ENCODE measurements at regions not wholly inside any gene's neighbourhood (a gene's known extent, or its start where the extent isn't known, plus 50 kb on each side); places are given as distances from the start of the nearest gene placed in this dataset.

- Histone ChIP-seq H3K79me2 (ENCODE audit: insufficient read depth) (no peaks in the 10 kb centered on the region), H3K9me2 (no peaks in the 10 kb centered on the region), H3K4me1 (ENCODE audit: control insufficient read depth in 1 of 2, insufficient read depth in 2 of 2, low read depth in 1 of 2, low read length in 1 of 2) (no peaks in the 10 kb centered on the region; a peak in 1 of 4 replicates), H2AFZ (ENCODE audit: low read depth) (no peak overlapping the region), H3F3A (replicated peaks; ENCODE audit: insufficient read depth) (no peaks in the 10 kb centered on the region), H4K20me1 (ENCODE audit: insufficient read depth) (no peaks in the 10 kb centered on the region), H3K4me2 (no peak overlapping the region), H3K4me3 (ENCODE audit: low read depth in 2 of 2, low read length in 1 of 2) (no peak overlapping the region), H3K9me3 (no peaks in the 10 kb centered on the region), H3K36me3 (replicated peaks in 1 of 2; ENCODE audit: control insufficient read depth in 1 of 2, insufficient read depth in 2 of 2, low read length in 1 of 2) (no peaks in the 10 kb centered on the region), H3K27me3 (ENCODE audit: insufficient read depth) (no peaks in the 10 kb centered on the region), H3K9ac (no peak overlapping the region), H3K27ac (ENCODE audit: low read depth in 2 of 2, low read length in 1 of 2) (no peak overlapping the region)
- POLR2A ChIA-PET: no interaction called here
- no peak for DNase-seq
- WGBS (ENCODE audit: low lambda C conversion rate): 46% methylated on average over 6 of the region's 6 CpGs
- TF ChIP-seq POLR2AphosphoS5 (IDR thresholded peaks at IDR 0.05; ENCODE audit: low read depth, low read length) (no peak), FOXM1 (IDR thresholded peaks at IDR 0.05; ENCODE audit: low read depth) (no peak), MEF2A (IDR thresholded peaks at IDR 0.05; ENCODE audit: borderline replicate concordance, low read depth) (no peak)
- TF ChIP-seq, protein P1, sequence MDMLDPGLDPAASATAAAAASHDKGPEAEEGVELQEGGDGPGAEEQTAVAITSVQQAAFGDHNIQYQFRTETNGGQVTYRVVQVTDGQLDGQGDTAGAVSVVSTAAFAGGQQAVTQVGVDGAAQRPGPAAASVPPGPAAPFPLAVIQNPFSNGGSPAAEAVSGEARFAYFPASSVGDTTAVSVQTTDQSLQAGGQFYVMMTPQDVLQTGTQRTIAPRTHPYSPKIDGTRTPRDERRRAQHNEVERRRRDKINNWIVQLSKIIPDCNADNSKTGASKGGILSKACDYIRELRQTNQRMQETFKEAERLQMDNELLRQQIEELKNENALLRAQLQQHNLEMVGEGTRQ (IDR thresholded peaks at IDR 0.05; ENCODE audit: borderline replicate concordance, low read depth, low read length): no peak
- CTCF ChIA-PET: interaction anchor here (1.0 to 4.5 kb wide), 2 partner anchors 13 to 119 kb away, joined by 3 to 13 read pairs; no protein-coding TSS in a partner anchor
These were observed 125.4 kb upstream of the IGSF21 start for GRCh38 chr1:17982197-17982596.

DNA sequence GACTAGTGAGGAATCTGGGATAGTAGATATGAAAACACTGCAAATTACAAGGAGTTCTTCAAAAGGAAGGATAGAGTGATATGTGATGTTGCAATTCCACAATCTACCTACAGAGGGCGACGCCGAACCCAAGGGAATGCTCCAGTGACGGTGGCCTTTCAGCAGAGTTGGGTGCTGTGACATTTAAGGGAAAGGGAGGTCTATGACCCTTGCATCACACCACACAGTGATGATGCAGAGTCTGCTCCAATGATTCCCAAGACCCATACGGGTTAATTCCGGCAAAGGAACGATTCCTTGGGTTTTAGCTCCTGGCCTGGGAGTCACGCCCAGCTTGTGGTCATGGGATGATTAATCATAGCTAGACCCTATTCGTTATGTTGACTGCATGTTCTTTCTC, 123.0 kb upstream of the IGSF21 start:
- TF ChIP-seq RAD21 (IDR thresholded peaks at IDR 0.05; ENCODE audit: low read length) (peak; percentile 65), SMC3 (IDR thresholded peaks at IDR 0.05; ENCODE audit: low read depth, low read length) (peak; percentile 40; the same call in 1 of the 2 replicates), TCF12 (IDR thresholded peaks at IDR 0.05) (no peak)
- TF ChIP-seq, protein P2, sequence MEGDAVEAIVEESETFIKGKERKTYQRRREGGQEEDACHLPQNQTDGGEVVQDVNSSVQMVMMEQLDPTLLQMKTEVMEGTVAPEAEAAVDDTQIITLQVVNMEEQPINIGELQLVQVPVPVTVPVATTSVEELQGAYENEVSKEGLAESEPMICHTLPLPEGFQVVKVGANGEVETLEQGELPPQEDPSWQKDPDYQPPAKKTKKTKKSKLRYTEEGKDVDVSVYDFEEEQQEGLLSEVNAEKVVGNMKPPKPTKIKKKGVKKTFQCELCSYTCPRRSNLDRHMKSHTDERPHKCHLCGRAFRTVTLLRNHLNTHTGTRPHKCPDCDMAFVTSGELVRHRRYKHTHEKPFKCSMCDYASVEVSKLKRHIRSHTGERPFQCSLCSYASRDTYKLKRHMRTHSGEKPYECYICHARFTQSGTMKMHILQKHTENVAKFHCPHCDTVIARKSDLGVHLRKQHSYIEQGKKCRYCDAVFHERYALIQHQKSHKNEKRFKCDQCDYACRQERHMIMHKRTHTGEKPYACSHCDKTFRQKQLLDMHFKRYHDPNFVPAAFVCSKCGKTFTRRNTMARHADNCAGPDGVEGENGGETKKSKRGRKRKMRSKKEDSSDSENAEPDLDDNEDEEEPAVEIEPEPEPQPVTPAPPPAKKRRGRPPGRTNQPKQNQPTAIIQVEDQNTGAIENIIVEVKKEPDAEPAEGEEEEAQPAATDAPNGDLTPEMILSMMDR (IDR thresholded peaks at IDR 0.05): peak; percentile 61
- Histone ChIP-seq H3K27me3 (ENCODE audit: insufficient read depth) (no peaks in the 10 kb centered on the region), H2AFZ (ENCODE audit: low read depth) (no peak overlapping the region), H3K4me2 (no peak overlapping the region), H3K9me2 (no peaks in the 10 kb centered on the region), H3K27ac (ENCODE audit: low read depth in 2 of 2, low read length in 1 of 2) (no peak overlapping the region), H3K9me3 (no peaks in the 10 kb centered on the region), H3K4me1 (ENCODE audit: control insufficient read depth in 1 of 2, insufficient read depth in 2 of 2, low read depth in 1 of 2, low read length in 1 of 2) (no peaks in the 10 kb centered on the region; a peak in 1 of 4 replicates), H3K9ac (no peak overlapping the region), H3K36me3 (replicated peaks in 1 of 2; ENCODE audit: control insufficient read depth in 1 of 2, insufficient read depth in 2 of 2, low read length in 1 of 2) (no peaks in the 10 kb centered on the region), H4K20me1 (ENCODE audit: insufficient read depth) (no peaks in the 10 kb centered on the region), H3K79me2 (ENCODE audit: insufficient read depth) (no peaks in the 10 kb centered on the region), H3K4me3 (ENCODE audit: low read depth in 2 of 2, low read length in 1 of 2) (no peak overlapping the region; a peak in 1 of 4 replicates), H3F3A (replicated peaks; ENCODE audit: insufficient read depth) (no peaks in the 10 kb centered on the region)
- ChIA-PET CTCF (interaction anchor here (0.6 to 2.5 kb wide), 33 partner anchors 8 to 591 kb away, joined by 3 to 16 read pairs (median 4); partner anchors contain the start of gene IGSF21), POLR2A (no interaction called here)
- 31% methylated on average over 8 of the region's 9 CpGs for WGBS (ENCODE audit: low lambda C conversion rate)
- peak; percentile 49 for DNase-seq

GRCh38 chr1:17986156-17986555, 121.4 kb upstream of the IGSF21 start:
- POLR2A ChIA-PET: interaction anchor here (0.6 kb wide), 1 partner anchor 1313 kb away, joined by 3 read pairs; no protein-coding TSS in a partner anchor
- DNase-seq: no peak
- Histone ChIP-seq H2AFZ (ENCODE audit: low read depth) (no peak overlapping the region), H3K27me3 (ENCODE audit: insufficient read depth) (no peaks in the 10 kb centered on the region), H3K36me3 (replicated peaks in 1 of 2; ENCODE audit: control insufficient read depth in 1 of 2, insufficient read depth in 2 of 2, low read length in 1 of 2) (no peaks in the 10 kb centered on the region), H3F3A (replicated peaks; ENCODE audit: insufficient read depth) (no peaks in the 10 kb centered on the region), H3K27ac (ENCODE audit: low read depth in 2 of 2, low read length in 1 of 2) (no peak overlapping the region), H3K79me2 (ENCODE audit: insufficient read depth) (no peaks in the 10 kb centered on the region), H3K9me2 (no peaks in the 10 kb centered on the region), H3K9me3 (no peaks in the 10 kb centered on the region), H3K4me1 (ENCODE audit: control insufficient read depth in 1 of 2, insufficient read depth in 2 of 2, low read depth in 1 of 2, low read length in 1 of 2) (no peaks in the 10 kb centered on the region; a peak in 1 of 4 replicates), H3K4me2 (no peak overlapping the region), H3K9ac (no peak overlapping the region), H4K20me1 (ENCODE audit: insufficient read depth) (no peaks in the 10 kb centered on the region), H3K4me3 (ENCODE audit: low read depth in 2 of 2, low read length in 1 of 2) (no peak overlapping the region)
- TF ChIP-seq EZH2phosphoT487 (IDR thresholded peaks at IDR 0.05; ENCODE audit: borderline replicate concordance, low read depth) (no peak), NRF1 (IDR thresholded peaks at IDR 0.05; ENCODE audit: low read depth, low read length) (no peak), MEF2A (IDR thresholded peaks at IDR 0.05; ENCODE audit: borderline replicate concordance, low read depth) (no peak)
- CTCF ChIA-PET: interaction anchor here (1.5 kb wide), 1 partner anchor 299 kb away, joined by 3 read pairs; no protein-coding TSS in a partner anchor
- WGBS (ENCODE audit: low lambda C conversion rate): 50% methylated on average over 2 of the region's 9 CpGs
